ENCODE measurements at regions not wholly inside any gene's neighbourhood (a gene's known extent, or its start where the extent isn't known, plus 50 kb on each side); places are given as distances from the start of the nearest gene placed in this dataset.

DNA sequence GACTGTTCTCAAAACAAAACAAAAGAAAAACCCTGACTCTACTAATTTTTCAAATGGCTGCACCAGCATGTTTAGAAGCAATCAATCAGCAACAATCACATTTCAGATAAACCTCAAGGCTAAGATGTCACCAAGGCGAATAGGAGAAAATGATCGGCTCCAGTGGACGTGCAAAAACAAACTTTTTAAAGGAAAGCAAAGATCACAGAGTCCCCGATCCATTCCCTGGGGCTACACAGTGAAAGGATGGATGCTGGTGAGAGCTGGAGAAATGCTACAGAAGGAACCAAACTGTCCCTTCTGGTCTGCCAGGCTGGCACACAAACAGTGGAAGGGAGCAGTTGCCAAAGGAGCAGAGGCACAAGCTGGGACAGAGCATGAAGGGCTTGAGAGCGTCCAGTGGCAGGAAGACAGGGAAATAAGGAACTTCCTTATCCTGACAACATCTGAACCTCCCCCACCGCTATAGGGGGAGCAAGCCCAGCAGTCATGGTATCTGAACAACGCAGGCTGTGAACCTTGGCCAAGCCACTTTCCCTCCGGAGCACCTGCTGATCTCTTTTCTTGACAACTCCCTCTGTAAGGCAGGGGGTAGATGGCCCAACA, 73.7 kb upstream of the HIVEP1 start (continued):
- TF ChIP-seq, protein P1, sequence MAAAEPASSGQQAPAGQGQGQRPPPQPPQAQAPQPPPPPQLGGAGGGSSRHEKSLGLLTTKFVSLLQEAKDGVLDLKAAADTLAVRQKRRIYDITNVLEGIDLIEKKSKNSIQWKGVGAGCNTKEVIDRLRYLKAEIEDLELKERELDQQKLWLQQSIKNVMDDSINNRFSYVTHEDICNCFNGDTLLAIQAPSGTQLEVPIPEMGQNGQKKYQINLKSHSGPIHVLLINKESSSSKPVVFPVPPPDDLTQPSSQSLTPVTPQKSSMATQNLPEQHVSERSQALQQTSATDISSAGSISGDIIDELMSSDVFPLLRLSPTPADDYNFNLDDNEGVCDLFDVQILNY (CRISPR knock-in tag; IDR thresholded peaks at IDR 0.05): no peak
- TF ChIP-seq RBM22 (IDR thresholded peaks at IDR 0.05; ENCODE audit: low read depth, low read length, poor library complexity, severe bottlenecking) (no peak), SMAD1 (IDR thresholded peaks at IDR 0.05; ENCODE audit: low read depth, low read length, partially characterized antibody) (peak; percentile 81), FOXA1 (IDR thresholded peaks at IDR 0.05; ENCODE audit: borderline replicate concordance) (no peak), L3MBTL2 (IDR thresholded peaks at IDR 0.05) (peak; percentile 92), MTA1 (IDR thresholded peaks at IDR 0.05; ENCODE audit: borderline replicate concordance) (peak; percentile 93), GTF2F1 (IDR thresholded peaks at IDR 0.05; ENCODE audit: low read depth, low read length) (no peak), BACH1 (tag; IDR thresholded peaks at IDR 0.05) (no peak), MTF1 (CRISPR knock-in tag; IDR thresholded peaks at IDR 0.05; ENCODE audit: borderline replicate concordance) (no peak), RBM25 (IDR thresholded peaks at IDR 0.05; ENCODE audit: low read depth, low read length, severe bottlenecking) (no peak), ETV6 (IDR thresholded peaks at IDR 0.05; ENCODE audit: borderline replicate concordance in 1 of 2, low read depth in 2 of 2, low read length in 1 of 2) (peak; percentile 54 to 82; a peak in 2 of 4 replicates), ETV6 (CRISPR knock-in tag; IDR thresholded peaks at IDR 0.05; ENCODE audit: borderline replicate concordance) (no peak), NFIC (IDR thresholded peaks at IDR 0.05) (peak; percentile 95), ZNF121 (CRISPR knock-in tag; conservative IDR thresholded peaks at IDR 0.05) (no peak), HSF4 (CRISPR knock-in tag; IDR thresholded peaks at IDR 0.05; ENCODE audit: borderline replicate concordance) (no peak), ATF7 (IDR thresholded peaks at IDR 0.05) (peak; percentile 85), ZBTB8A (IDR thresholded peaks at IDR 0.05; ENCODE audit: partially characterized antibody) (no peak), JUND (IDR thresholded peaks at IDR 0.05; ENCODE audit: borderline replicate concordance, low read depth, low read length) (peak; percentile 87), JUND (tag; IDR thresholded peaks at IDR 0.05; ENCODE audit: borderline replicate concordance, low read depth, low read length) (peak; percentile 80; the same call in 2 of the 3 replicates), NR4A1 (CRISPR knock-in tag; IDR thresholded peaks at IDR 0.05) (0 out of 2 replicates have a peak, but pooled peaks have one; percentile 70), NR4A1 (tag; IDR thresholded peaks at IDR 0.05) (peak; percentile 74; the same call in 1 of the 2 replicates), ZNF165 (CRISPR knock-in tag; IDR thresholded peaks at IDR 0.05; ENCODE audit: borderline replicate concordance) (0 out of 2 replicates have a peak, but pooled peaks have one; percentile 64), ZNF175 (CRISPR knock-in tag; IDR thresholded peaks at IDR 0.05; ENCODE audit: low read depth) (peak; percentile 89)
- TF ChIP-seq, protein P2, sequence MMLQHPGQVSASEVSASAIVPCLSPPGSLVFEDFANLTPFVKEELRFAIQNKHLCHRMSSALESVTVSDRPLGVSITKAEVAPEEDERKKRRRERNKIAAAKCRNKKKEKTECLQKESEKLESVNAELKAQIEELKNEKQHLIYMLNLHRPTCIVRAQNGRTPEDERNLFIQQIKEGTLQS (IDR thresholded peaks at IDR 0.05): no peak; the same call in 1 of the 2 replicates
- TF ChIP-seq, protein P2 (CRISPR knock-in tag; conservative IDR thresholded peaks at IDR 0.05): no peak
- TF ChIP-seq, protein P3, sequence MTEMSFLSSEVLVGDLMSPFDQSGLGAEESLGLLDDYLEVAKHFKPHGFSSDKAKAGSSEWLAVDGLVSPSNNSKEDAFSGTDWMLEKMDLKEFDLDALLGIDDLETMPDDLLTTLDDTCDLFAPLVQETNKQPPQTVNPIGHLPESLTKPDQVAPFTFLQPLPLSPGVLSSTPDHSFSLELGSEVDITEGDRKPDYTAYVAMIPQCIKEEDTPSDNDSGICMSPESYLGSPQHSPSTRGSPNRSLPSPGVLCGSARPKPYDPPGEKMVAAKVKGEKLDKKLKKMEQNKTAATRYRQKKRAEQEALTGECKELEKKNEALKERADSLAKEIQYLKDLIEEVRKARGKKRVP (CRISPR knock-in tag; IDR thresholded peaks at IDR 0.05): peak; percentile 63
- TF ChIP-seq, protein P4, sequence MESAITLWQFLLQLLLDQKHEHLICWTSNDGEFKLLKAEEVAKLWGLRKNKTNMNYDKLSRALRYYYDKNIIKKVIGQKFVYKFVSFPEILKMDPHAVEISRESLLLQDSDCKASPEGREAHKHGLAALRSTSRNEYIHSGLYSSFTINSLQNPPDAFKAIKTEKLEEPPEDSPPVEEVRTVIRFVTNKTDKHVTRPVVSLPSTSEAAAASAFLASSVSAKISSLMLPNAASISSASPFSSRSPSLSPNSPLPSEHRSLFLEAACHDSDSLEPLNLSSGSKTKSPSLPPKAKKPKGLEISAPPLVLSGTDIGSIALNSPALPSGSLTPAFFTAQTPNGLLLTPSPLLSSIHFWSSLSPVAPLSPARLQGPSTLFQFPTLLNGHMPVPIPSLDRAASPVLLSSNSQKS (CRISPR knock-in tag; IDR thresholded peaks at IDR 0.05): no peak

Measured in K562 (cell line).